GM21381 (cell line): ENCODE measurements at regions not wholly inside any gene's neighbourhood (a gene's known extent, or its start where the extent isn't known, plus 50 kb on each side); places are given as distances from the start of the nearest gene placed in this dataset.

ENCODE experiments used
- ATAC-seq: cut with Tn5 transposase; IDR thresholded peaks from one replicate; pipeline ENCODE4 v1.9.1; 2021; ENCODE audit warnings: mild to moderate bottlenecking, moderate library complexity; ENCODE audit not compliant: unreplicated experiment

- no peak for ATAC-seq
These were observed 2267.7 kb downstream of the PCDH9 start for GRCh38 chr13:64962404-64962803.

- no peak for ATAC-seq
These were observed 2270.9 kb downstream of the PCDH9 start for GRCh38 chr13:64959276-64959675.

- no peak for ATAC-seq
These were observed 2272.0 kb downstream of the PCDH9 start for GRCh38 chr13:64958106-64958505.

GRCh38 chr13:64938660-64939059 lies 2291.5 kb downstream of the PCDH9 start:
- ATAC-seq = no peak

GRCh38 chr13:64937302-64937701 lies 2292.8 kb downstream of the PCDH9 start:
- ATAC-seq = no peak

GRCh38 chr13:64936879-64937278 lies 2293.3 kb downstream of the PCDH9 start:
- no peak for ATAC-seq

GRCh38 chr13:64935441-64935840 lies 2294.7 kb downstream of the PCDH9 start:
- no peak for ATAC-seq

- ATAC-seq = no peak
These were observed 2295.4 kb downstream of the PCDH9 start for GRCh38 chr13:64934569-64935362.

- no peak for ATAC-seq
These were observed 2299.5 kb downstream of the PCDH9 start for GRCh38 chr13:64930636-64931035.

GRCh38 chr13:64928696-64929499 lies 2301.2 kb downstream of the PCDH9 start:
- ATAC-seq = peak; percentile 79

GRCh38 chr13:64925727-64926126 lies 2304.4 kb downstream of the PCDH9 start:
- ATAC-seq = no peak

- ATAC-seq = no peak
These were observed 2304.9 kb downstream of the PCDH9 start for GRCh38 chr13:64925284-64925683.

- ATAC-seq = no peak
These were observed 2305.7 kb downstream of the PCDH9 start for GRCh38 chr13:64924401-64924800.

GRCh38 chr13:64917566-64917965 lies 2312.6 kb downstream of the PCDH9 start:
- no peak for ATAC-seq

- no peak for ATAC-seq
These were observed 2318.0 kb downstream of the PCDH9 start for GRCh38 chr13:64912141-64912540.

- no peak for ATAC-seq
These were observed 2320.0 kb downstream of the PCDH9 start for GRCh38 chr13:64910096-64910495.

- no peak for ATAC-seq
These were observed 2321.0 kb downstream of the PCDH9 start for GRCh38 chr13:64909184-64909583.

- no peak for ATAC-seq
These were observed 2330.1 kb downstream of the PCDH9 start for GRCh38 chr13:64900039-64900438.

GRCh38 chr13:64884976-64885375 lies 2345.2 kb downstream of the PCDH9 start:
- no peak for ATAC-seq

- ATAC-seq = no peak
These were observed 2353.0 kb downstream of the PCDH9 start for GRCh38 chr13:64877176-64877575.

GRCh38 chr13:64871742-64872141 lies 2358.4 kb downstream of the PCDH9 start:
- no peak for ATAC-seq

- ATAC-seq = no peak
These were observed 2360.6 kb downstream of the PCDH9 start for GRCh38 chr13:64869539-64869938.
